ENCODE measurements at regions not wholly inside any gene's neighbourhood (a gene's known extent, or its start where the extent isn't known, plus 50 kb on each side); places are given as distances from the start of the nearest gene placed in this dataset.

GRCh38 chr18:49658823-49659404 lies 97.1 kb downstream of the LIPG start:
- DNase-seq (ENCODE audit: low read depth in 2 of 2): no peak

GRCh38 chr18:49656073-49656692 lies 94.3 kb downstream of the LIPG start:
- DNase-seq (ENCODE audit: low read depth in 2 of 2): no peak

- no peak for DNase-seq (ENCODE audit: low read depth in 2 of 2)
These were observed 93.6 kb downstream of the LIPG start for GRCh38 chr18:49655266-49656072.

GRCh38 chr18:49654347-49654746 lies 92.5 kb downstream of the LIPG start:
- no peak for DNase-seq (ENCODE audit: low read depth in 2 of 2)

GRCh38 chr18:49652881-49653724 lies 91.2 kb downstream of the LIPG start:
- no peak for DNase-seq (ENCODE audit: low read depth in 2 of 2)

- DNase-seq (ENCODE audit: low read depth in 2 of 2): no peak
These were observed 89.2 kb downstream of the LIPG start for GRCh38 chr18:49651033-49651432.

GRCh38 chr18:49650426-49650891 lies 88.6 kb downstream of the LIPG start:
- no peak for DNase-seq (ENCODE audit: low read depth in 2 of 2)

- no peak for DNase-seq (ENCODE audit: low read depth in 2 of 2)
These were observed 87.0 kb downstream of the LIPG start for GRCh38 chr18:49648811-49649210.

Measured in stimulated activated CD4-positive, alpha-beta T cell treated with anti-CD3 and anti-CD28 coated beads, Interleukin-15, amount 100 ng/mL, for 48 hours (primary cell).